NCI-H1417 (cell line): ENCODE measurements at regions not wholly inside any gene's neighbourhood (a gene's known extent, or its start where the extent isn't known, plus 50 kb on each side); places are given as distances from the start of the nearest gene placed in this dataset.

Experiments
- DNase-seq, 3 experiments: peaks; one replicate each; lab custom pipeline; 2025; lab: John Stamatoyannopoulos, UW

DNA sequence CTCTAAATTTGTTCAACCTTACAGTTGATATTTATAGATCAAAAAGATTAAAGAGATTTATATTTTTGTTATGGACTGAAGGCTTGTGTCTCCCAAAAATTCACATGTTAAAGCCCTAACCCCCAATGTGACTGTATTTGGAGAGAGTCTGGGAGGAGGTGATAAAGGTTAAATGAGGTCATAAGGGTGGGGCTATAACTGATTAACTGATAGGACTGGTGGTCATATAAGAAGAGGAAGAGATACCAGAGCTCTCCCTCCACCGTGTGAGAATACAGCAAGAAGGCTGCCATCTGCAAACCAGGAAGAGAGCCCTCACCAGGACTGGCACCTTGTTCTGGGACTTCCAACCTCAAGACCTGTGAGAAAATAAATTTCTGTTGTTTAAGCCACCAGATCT is 264.3 kb downstream of the ENC1 start:
- no peak for DNase-seq

DNA sequence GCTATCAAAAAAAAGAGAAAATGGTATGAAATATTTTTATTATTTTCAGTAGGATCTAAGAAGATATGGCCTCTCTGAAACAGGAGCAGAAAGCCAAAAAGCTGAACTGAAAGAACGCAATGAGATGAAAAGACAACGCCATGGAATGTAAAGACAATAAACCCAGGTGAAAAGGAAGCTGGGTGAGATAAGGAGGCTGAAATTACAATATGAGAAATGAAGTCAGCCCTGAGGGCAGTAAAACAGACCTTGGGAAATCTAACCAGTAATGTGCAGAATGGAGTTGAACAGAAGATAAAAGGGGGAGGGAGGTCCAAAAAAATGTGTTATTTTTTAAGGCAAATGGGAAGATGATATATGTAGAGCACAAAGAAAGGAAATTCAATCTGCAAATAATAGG is 265.3 kb downstream of the ENC1 start:
- no peak for DNase-seq

DNA sequence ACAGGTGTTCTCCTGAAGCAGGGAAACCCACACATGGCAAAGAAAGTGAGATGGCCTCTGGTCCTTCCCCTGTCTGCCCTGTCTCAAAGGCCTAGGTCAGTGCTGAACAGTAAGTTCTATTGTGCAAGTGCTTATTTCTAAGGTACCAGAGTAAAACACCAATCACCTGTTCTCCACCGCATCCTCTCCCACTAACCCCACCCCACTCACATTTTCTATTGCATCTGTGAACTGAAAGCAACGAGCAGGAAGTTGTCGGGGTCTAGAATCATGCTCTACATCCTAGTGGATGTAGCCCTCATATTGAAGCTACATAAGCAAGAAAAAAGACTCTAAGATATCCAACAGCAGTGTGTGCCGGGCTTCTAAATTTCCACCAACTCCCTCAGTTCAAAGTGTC is 265.9 kb downstream of the ENC1 start:
- no peak for DNase-seq

DNA sequence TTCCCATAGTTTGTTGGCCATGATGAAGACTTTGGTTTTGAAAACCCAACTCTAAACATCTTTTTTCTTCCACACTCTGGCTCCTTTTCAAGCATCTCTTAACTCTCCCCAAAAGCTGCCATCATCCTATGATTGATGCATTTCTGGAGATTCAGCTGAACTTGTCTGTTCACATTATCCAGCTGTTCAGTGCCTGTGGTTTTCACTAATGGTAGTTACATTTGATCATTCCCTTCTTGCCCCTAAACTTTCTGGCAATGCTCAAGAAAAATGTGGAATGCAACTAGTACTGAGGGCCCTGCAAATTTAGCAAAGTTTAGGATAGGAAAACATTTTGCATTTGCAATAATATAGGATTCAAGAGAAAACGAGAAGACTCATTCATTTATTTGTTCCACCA is 267.5 kb downstream of the ENC1 start:
- peak in 1 of 3 experiments; percentile 67 for DNase-seq

DNA sequence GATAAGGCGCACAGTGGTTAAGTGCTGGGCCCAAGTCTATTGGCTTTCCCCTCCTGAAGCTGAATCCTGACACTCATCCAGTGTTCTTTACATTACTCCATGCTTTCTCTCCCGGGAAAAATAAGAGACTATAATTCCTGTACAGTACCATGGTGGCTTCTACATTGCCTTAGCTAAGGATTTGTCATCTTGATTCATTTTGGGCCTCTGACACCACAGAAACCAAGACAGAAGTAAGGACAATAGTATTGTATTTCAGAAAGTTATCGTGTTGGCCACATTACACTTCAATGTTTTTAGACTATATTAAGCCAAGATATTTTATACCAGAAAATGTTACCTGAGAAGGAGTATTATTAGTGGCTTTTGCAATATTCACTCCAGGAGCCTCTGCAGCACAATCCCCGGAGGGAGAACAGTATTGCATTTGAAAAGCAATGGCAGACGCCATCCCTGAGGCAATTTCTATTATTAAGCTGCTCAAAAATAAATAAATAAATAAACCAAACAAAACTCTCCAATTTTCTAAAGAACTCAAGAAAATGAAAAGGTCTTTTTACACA is 267.9 kb downstream of the ENC1 start:
- no peak for DNase-seq

DNA sequence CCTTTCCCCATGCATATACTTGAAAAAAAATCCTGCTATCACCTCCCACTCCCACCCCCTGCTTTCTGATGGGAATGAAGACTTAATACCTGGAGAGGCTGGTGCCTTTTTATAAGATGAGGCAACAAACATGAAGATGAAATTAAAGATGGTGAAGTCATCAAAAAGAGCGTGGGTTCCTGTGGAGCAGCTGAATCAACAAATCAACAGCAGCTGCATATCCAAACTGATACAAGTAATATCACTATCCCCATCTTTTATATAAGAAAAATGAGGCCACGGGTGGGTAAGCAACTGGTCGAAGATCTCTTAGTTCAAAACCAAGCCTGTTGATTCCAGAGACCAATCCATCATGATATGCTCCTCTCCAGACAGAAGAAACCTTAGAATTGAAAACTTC is 268.5 kb downstream of the ENC1 start:
- no peak for DNase-seq

DNA sequence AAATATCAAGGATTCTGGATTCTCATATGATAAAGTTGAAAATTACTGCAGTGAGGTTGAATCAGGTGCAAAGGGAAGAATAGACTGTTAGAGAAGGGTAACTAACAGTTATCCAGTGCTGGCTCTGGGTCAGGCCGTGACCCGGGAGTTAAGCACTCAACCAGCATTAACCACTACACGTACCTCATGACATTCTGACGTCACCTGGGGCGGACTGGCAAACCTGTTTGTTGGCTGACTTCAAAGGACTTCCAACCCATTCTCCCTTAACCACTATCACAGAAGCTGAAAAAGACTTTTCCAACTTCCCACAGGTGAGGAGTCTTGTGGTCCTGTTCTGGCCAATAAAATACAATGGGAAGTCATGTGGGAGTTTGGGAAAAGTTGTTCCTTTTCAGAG is 268.9 kb downstream of the ENC1 start:
- no peak for DNase-seq

DNA sequence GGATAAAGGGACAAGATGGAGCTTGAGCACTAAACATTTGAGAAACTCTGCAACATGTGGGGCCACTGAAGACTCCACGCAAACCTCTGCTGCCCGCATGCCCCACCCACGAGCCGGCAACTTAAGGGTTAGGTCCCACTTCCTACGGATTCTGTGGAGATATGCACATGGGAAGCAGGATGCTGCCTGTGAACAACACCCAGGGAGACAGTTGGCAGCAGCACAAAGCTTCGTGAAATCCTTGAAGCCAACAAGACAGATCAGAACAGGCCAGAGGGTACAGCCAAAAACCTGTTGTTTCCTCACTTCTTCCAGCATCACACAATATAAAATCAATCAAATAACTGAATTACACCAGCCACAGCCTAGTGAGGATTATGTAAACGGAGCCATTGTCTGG is 270.4 kb downstream of the ENC1 start:
- DNase-seq: no peak

DNA sequence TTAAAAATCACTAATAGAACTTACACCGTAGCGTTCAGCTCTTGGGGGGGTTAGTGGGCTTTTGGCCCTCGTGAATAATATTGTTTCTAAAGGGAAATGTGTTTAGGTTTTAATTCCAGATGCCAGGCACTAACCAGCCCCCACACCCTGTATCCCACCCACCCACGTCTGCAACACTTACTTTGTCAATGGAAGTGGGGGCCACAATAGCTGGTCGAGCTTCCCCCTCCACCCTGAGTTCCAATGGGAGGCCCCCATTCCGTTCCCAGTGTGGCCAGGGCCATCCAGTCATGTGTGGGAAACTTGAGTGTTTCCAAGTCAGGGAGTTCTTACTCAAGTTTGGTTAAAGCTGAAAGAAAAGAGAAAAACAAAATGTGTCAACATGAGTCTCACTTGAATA is 271.4 kb downstream of the ENC1 start:
- DNase-seq: no peak

DNA sequence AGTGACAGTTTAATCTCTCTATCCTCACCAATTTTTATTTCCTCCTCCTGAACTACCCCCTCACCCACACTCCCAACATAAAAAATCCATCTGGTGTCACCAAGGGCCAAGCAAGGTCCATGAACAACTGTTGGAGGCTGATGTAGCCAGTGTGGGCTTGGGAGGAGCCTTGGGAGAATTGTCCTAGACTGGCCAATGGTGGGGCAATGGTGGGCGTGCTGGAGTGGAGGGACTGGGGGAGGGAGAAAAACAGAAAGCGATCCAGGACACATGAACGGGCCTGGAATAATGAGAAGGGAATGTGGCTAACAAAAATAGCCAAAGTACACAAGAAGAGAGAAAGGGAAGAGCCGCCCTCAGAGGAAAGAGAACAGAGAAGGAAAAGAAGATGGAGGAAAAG is 272.6 kb downstream of the ENC1 start:
- no peak for DNase-seq

DNA sequence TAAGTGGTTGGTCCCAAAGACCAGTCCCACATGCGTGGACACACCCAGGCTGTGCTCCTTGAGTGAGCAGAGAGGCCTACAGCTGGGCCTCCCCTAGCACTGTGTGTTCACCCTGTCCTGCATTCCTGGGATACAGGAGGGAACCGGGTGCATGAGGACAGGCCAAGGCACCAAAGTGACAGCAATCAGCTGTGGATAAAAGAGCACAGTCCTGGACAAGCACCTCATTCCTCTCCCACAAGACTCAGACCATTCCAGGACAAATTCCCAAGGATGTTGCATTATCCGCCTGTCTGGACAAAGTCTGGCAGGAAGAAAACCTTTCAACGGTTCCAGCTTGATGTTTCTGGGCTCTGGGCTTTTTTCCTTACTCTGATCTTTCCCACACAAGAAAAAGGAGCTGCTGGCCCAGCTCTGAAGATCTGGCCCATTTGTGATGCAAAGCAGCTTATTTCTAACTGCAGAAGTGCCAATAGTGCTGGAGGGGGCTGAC is 273.2 kb downstream of the ENC1 start:
- DNase-seq: no peak

DNA sequence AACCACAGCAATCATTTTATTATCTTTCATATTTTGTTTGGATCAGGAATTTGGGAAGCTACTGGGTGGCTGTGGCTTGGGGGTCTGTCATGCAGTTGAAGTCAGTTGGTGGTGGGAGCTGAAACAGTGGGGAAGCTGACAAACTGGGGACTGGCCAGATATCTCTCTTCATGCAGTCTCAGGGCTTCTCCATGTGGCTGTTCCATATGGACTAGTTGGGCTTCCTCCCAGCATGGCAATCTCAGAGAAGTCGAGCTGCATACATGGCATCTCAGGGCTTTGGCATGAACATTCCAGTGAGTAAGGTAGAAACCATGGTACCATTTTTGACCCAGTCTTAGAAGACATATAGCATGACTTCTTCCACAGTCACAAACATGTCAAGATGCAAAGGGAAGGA is 274.8 kb downstream of the ENC1 start:
- DNase-seq: no peak

DNA sequence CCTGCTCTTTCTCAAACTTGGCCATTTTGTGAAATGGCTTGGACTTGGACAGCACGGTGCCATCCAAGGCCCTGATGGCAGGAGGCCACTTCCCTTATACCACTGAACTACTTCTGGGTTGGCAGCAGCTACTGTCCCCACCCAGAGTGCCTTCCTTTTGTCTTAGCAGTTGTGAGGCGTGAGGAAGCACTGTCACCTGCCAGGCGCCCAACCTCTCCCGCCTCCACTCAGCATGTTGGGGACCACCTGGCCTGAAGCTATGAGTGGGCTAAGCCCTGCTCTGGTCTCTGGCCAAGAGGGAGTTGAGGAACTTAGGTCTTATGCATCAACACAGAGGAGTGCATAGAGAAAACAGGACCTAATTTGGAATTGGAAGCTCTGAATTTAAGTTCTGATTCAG is 276.0 kb downstream of the ENC1 start:
- no peak for DNase-seq

DNA sequence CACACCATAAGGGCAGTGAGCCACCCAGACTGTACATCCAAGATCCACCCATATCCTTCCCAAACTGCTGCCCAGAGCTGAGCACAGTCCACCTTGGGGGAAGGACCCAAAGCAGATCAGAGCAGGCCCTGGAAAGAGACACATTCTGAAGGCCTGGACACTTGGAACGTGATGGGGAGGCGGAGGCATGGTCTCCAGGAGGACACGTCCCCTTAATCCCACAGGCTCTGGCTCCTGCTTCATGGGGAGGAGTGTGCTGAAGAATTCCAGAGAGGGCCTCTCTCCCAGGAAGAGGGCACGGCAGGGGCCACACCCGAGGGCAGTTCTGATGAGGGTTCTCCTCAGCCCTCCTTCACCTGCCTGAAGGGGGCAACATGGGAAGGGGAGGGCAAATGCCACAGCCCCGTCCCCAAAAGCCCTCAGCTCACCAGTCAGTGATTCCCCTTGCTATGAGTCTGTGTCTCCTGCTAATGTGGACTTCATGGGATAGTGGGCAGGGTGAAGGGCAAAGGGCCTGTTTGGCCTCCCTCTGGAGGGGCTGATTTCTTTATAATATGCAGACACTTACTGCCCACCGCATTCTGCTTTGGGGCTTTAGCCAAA is 276.8 kb downstream of the ENC1 start:
- no peak for DNase-seq

DNA sequence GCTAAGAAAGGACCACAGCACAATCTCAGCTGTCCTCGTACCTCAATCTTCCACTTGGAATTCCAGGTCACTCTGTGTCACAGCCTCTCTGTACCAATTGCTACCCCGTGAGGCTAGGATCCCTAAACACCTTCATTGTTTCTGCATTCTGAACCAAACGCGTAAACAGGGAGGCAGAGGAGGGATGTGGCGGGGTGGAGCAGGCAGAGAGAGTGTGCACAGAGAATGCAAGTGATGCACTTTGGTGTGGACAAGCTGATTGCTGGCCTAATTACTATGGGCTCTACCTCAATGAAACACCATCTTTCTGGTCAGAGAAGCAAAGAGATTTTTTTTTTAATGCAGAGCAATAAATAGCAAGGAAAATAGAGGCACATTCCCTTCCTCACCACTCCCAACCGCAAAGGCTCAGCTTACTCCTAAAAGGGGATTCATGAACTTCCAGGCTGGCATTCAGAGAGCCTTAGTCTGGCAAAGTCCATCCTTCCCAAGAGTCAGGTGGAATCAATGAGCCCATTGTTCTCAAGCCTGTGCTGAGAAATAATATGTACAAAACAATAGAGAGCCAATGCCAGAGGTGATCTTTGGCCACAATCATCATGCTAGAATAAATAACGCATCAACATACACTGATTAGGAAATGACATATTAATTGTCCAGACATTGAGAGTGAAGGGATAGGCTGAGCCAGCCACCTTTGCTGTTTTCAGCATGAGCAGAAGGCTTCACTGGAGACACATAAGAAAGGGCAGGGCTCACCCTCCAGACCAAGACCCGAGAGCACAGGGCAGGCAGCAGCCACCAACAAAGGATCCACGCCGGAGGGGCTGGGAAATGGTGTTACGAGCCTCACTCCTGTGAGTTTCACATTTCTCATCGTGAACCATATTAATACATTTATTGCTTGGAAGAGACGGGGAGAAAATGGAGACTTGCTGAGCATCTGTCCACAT is 278.8 kb downstream of the ENC1 start:
- no peak for DNase-seq

DNA sequence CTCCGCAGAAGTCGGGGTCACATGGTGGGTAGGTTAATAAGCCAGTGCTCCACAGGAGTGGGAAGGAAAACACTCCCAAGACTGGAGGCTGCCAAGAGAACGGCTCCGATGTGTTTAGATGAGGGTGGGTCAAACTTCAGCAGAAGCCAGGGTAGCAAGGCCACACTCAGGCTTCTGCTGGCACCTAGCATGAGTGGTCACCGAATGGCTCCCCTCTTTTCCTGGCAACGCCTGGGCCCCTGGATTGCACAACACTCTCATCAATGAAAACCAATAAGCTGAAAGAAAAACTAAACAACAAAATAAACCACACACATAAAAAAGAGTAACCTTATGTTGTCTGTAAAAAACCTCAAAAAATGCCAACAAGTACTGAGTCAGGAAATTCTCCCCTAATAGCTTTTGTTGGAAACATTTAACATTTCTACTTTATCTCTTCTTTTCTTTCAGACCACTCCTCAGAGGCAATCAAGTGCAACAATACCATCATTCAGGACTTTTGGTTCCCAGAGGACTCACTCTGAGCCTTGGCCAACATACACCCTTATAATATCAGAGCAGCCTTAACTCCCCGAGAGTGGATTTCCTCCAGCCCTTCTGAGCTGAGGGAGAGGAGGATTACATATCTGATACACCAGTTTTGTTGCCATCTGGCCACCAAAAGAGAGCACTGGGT is 279.9 kb downstream of the ENC1 start:
- DNase-seq: no peak

DNA sequence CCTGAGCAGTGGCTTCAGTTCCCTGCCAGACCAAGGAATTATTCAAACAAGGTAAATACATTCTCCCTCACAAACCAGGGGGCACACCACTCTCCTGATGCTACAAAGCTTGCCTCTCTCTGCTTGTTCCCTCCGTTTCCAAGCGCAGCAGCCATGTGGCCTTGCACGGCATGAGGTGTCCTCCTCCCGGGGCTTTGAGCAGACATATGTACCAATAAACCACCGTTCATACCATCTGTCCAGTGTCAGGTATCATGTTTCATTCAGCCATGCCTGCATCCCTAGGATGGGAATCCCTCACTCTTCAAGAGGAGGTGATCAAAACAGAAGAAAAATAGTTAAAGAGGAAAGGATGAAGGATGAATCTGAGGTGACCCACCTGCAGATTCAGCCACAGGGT is 282.7 kb downstream of the ENC1 start:
- peak in 2 of 3 experiments; percentile 27 to 31 for DNase-seq

DNA sequence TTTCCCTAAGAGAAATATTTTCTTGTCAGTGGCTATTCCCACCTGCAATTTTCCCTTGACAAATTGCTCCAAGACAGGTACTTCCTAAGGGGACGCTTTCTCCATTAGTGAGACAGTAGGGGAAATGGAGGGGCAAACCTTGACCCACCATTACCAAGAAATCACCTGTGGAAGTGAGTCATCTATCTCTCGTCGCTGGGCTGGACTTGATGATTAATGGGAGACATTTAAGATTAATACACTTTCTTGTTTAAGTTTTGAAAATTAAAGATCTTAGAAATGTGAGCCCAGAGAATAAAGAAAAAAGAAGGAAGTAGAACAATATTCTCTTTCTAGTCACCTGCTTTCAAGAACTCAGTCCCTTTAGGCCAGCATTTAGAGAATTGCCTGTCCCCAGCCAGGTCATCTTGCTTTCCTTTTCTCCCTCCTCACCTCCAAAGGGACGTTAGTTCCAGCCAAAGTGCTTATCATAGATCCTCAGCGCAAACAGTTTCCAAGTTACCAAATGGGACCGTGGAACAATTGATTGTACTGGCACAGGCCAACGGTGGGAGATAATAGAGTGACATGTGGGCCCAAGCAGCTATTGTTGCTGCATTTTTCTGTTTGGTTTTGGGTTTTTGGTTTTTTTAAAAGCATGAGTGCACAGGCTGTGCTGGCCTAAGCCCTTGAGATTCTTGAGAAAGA is 284.4 kb downstream of the ENC1 start:
- no peak for DNase-seq

DNA sequence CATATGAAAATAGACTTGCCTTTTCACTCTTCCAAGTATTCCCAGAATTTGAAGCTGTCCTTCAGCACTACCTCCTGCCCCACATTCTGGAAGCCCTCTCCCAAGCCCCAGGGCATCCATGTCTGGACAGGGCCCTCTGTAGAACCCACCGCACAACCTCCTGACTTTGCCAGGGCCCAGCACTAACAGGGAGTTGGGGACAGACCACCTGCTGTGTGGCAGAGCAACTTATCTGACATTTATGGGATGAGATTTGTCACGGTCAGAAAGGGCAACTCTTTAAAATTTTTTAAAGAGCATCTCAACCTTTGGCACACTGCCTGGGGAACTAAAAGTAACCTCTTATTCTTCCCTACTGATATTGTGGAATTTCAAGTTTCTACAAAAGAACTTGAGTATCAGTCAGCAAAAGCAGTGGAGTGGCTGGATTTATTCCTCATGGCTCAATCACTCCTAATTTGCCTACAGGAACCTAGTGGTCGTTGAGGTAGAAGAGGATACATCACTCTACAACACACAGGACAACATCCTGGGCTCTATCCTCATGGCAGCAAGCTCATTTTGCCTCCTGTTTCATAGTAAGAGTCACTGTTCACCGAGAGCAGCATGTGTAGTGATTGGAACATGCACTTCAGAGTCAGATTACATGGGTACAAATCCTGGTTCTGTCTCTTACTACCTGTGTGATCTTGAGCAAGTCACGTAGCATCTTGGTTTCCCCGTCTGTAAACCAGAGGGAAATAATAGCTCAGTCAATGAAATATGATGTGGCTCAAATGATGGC is 285.3 kb downstream of the ENC1 start:
- DNase-seq: no peak

DNA sequence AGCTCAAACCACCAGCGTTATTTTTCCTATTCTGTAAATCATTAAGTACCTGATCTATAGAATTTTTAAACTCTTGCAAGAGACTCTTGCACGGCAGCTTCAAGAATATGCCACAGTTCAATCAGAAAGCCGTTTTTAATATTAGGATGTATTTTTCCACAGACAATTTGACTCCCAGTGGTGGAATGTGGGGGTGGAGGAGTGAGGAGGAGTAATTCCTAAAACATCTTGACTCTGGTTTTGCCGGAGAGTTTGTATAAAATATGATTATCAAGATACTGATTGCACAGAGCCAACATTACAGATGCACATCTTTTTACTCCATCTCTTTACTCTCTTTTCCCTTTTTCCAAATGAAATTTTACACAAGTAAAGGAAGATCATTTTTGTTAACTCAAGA is 288.3 kb downstream of the ENC1 start:
- no peak for DNase-seq
